DMS53 treated with DMSO at 0.1 percent for 48 hours (cell line): ENCODE measurements at regions not wholly inside any gene's neighbourhood (a gene's known extent, or its start where the extent isn't known, plus 50 kb on each side); places are given as distances from the start of the nearest gene placed in this dataset.

Experiments used
- DNase-seq: peaks from one replicate; lab custom pipeline; 2025; ENCODE audit not compliant: unreplicated experiment; lab: John Stamatoyannopoulos, UW

DNA sequence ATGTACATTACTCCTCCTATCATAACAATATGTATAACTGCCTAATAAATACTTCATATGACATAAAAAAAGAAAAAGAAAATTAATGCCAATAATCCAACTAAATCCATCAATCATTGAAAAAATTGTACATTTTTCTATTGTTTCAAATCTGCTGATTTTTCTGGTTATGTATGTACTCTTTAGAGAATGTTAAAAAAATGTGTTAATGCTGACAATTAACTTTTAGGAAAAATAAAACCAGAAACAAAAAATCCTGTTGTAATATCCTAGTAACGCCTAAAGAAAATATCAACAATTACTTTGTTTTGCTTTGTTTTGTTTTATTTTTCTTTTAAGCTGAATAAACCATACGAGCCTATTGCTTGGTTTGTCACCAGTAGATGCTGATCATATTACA lies 213.9 kb upstream of the USP25 start:
- no peak for DNase-seq

DNA sequence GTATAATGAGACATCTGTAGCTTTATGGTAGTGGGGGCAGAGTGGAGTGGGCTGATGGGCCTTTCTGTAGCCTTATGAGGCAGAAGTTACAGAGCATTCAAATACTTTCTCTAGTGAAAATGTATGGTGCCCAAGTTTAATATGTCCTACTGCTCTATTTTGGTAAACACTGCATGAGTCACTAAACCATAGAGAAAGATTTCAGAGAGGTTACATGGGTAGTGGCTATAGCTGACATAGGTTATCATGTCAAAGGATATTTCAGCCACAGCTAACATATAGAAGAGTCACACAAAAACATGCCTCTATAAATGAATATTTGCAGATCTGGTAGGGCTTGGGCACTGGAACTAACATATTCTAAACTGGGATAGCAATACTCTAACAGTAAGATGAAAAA lies 212.4 kb upstream of the USP25 start:
- no peak for DNase-seq

DNA sequence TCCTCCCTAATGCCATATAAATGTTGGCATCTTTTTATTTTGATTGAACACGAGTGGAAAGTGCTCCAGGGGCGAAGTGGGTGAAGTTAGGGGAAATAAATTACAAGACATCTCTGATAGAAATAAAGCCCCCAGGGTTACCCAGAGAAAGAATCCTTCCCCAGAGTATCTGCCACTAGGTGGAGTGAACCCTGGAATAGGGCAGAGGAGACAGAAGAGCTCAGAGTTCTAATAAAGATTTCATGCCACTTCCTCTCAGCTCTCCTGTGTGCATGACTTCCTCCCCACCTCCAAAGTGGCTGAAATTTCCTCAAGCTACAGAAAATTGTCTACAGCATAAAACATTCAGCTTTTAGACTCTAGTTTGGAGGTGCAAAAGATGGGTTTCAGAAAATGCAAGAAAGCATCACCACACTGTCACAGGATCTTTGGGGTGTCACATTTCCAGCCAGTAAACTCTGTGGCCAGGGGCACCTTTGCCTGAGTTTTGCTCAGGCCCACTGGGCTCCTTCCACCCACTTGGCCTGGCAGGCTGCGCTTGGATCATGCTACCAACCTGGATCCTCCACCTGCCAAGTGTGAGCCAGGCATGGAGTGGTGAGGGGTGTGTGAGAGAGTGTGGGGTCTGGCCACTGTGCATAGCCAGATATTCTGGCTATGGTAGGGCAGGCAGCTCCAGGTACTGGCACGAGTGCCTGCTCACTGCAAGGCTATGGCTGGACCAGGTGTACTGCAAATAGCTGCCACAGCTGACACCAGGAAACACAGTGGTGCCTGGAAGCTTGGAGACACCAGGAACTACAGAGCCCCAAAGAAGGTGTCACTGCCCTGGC lies 208.8 kb upstream of the USP25 start:
- no peak for DNase-seq

DNA sequence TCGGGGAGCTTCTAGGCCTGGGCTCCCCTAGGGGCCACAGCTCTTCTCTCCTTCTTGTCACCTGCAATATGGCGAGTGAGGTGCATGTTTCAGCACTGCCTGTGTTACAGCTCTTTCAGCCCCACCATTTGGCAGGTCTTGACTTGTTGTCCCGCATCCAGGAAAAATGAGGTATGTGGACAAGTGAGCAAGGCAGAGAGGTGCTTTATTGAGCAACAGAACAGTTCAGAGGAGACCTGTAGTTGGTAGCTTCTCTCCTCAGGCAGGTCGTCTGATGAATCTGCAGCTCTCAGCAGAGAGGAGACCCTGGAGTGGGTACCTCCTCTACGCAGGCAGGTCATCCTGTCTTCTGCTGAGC lies 208.2 kb upstream of the USP25 start:
- no peak for DNase-seq

DNA sequence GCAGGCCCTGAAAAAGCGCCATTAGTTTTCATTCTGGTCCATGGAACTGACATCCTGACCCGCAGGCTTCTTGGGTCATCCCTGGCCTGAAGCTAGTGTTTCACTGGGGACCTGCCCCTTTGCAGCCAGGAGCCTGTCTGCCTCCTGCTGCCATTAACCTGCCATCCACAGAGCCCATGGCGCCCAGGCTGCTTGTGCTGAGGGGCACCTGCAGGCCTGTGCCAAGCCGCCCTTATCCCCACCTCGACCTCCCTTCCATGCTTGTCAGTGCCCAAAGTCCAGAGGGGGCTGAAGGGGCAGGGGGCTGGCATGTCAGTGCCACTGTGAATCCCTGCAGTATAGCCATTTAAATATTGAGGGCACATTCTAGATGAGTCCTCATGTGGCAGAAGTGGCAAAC lies 207.6 kb upstream of the USP25 start:
- no peak for DNase-seq

DNA sequence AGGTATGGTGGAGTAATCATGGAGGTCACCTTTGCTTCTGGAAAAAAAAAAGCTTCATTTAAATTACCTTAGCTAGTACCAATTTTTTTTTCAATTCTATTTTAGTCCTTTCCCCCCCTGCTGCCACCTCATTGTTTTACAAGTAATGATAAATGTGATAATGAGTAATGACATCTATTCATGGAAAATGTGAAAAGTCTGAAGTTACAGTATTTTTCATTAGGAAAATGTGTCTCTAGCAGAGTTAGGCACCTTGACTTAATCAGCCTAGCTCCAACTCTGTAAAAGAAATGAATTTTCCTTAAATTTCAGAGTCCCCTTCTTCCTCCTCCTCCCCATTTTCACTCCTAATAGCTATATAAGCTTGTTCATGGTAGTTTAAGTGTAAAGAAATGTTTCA lies 204.9 kb upstream of the USP25 start:
- DNase-seq: no peak

DNA sequence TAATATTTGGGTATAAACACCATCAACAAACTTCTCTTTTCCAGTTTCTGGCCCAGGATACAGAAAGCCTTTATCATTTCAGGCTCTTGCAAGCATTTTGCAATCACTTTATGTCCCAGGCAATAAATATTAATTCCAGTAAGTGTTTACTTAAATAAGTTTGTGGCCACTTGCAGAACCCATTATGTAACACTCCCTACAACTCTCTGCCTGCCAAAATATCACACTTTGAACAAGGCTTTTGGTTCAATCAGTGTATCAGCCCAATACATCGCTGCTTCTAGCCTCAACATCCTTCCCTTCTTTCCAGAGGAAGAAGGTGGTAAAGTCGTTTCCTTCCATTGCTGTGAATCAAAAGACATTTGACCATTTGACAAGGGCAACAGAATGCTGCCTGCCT lies 203.0 kb upstream of the USP25 start:
- no peak for DNase-seq

DNA sequence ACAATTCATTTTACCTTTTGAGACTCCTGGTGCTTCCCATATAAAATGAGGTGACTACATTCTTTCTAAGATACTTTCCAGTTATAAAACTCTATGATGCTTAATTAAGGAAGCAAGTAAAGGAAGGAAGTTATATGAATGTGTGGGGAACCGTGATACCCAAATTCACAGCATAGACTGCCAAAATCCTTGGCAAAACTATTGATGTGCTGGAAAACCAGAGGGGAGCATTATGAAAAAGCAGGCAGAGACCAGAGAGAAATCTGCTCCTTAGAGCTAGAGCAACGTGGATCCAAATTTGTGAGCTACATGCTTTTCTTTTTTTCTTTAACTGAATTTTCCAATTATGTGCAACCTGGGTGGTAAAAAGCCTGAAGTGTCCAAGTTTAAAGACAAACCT lies 201.4 kb upstream of the USP25 start:
- DNase-seq: no peak

DNA sequence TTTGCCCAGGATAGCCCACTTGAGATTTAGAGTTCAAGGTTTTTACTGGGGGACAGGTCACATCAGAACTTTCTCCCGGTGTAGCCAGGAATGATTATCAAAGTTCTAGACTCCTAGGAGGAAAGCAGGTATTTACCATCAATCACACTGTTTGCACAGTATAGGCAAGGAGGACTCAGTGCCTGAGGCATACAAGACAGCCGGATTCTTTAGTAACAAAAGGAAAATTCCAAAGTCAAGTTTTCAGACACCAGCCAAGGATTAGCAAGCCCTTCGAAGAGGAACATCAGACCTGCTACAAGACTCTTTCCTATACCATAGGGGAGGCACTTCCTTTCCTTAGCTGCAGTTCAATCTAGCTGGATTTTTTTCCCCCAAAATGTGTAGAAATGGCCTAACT lies 197.8 kb upstream of the USP25 start:
- DNase-seq: no peak

DNA sequence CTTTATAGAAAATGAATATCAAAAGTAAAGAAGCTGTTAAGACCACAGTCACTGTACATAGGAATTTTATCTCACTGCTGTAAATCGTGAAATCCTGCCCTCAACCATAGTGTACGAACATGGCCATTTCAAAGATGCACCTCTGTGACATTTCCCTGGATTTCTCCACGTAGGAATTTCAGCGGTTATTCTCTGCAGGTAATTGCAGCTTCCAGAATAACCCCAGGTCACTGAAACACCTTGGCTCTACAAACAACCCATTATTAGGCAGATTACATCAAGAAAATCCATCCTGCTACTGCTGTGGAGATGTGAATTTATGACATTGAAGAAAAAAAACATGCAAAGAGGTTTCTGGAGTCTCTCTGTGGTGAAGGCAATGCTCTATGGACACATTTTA lies 196.2 kb upstream of the USP25 start:
- DNase-seq: no peak

DNA sequence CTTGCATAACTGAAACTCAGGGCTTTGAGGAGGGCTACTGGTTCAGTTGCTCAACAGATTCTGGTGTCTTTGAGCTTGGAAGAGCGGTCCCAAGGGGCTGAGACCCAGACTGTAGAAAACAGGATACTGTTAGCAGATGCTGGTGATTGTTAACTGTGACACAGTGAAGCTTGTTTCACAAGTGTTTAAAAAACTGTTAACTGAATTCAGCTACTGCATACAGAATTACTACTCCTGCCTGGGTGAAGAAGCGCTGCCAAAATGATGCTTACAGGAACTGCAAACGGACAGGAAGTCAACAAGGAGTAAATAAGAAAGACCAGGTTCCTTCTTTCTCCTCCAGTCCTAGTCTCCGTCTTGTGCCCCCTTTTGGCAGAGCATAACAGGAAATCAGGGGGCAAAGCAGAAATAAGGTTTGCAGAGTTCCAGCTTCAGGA lies 195.3 kb upstream of the USP25 start:
- no peak for DNase-seq

DNA sequence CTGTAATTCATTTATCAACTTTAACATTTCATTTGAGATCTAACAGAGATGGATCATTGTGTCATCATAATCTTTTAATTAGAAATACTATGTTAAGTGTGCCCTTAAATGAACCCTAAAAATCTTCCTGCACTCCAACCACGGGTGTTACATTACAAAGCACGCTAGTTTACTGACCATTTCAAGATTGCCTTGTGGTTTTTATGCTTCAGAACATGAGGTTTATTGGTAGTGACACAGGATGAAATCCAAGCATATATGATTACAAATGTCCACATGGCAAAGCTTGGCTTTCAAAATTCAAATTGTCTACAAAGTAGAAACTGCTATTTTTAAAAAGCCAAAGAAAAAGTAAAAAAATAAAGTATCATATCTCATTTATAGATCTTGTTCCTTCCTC lies 190.4 kb upstream of the USP25 start:
- DNase-seq: no peak

DNA sequence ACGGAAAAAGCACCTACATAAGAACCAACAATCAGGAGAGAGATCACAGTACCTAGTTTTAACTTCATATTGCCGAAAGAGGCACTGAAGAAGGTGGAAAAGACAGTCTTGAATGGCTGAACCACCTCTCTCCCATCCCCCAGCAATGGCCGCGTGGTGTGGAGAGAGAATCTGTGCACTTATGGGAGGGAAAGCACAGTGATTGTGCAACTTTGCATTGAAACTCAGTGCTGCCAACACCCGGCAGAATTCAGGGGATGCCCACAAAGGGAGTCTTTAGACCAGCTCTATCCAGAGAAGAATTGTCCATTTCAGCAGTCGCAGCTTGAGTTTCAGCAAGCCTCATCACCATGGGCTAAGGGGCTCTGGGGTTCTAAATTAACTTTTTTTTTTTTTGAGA lies 186.3 kb upstream of the USP25 start:
- no peak for DNase-seq

DNA sequence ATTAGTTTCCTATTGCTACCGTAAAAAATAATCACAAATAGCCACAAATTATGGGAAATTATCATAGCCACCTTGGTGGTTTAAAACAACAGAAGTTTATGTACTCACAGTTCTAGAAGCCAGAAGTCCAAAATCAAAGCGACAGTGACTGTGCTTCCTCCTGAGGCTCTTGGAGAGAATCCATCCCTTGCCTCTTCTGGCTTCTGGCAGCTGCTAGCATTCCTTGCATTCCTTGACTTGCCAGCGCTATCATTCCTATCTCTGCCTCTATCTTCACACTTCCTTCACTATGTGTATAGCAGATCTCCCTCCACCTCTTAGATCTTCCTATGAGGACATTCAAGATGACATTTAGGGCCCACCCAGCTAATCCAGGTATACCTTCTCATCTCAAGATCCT lies 180.1 kb upstream of the USP25 start:
- DNase-seq: no peak

DNA sequence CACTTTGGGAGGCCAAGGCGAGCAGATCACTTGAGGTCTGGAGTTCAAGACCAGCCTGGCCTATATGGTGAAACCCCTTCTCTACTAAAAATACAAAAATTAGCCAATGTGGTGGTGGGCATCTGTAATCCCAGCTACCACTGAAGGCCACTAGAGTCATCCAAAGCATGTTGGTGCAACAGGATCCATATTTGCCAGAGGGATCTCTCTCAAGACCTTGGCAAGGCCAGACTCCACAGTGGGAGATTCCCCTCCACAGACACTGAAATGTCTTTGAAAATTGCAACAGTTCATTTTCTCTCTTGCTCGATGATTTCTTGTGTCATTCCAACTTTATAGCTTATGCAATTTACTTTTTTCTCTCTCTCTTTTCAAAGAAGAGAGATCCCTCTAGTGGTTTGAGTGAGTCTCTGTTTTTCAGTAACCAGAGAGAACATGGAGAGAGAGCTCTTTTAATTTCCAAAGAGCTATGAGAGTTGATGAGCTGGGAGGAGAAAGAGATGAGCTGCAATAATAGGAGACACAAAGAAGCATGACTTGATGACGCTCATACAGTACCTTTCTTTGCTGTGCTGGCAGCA lies 176.8 kb upstream of the USP25 start:
- DNase-seq: no peak

DNA sequence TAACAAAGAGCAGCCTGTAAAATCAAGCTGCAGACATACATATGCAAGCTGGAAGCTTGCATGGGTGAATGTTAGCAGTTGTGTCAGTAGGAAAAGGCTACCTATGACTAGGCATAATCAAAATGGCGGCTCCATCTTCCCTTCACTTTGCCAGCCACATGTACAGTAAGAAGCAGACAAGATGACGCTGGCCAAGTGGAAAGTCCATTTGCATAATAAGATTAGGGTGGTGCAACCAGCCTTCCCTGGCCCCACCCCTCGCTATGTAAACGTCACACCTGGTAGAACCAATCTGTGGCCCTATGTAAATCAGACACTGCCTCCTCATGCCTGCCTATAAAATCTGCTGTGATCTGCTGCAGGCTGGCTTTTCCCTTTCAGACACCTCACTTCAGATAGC lies 171.9 kb upstream of the USP25 start:
- no peak for DNase-seq

DNA sequence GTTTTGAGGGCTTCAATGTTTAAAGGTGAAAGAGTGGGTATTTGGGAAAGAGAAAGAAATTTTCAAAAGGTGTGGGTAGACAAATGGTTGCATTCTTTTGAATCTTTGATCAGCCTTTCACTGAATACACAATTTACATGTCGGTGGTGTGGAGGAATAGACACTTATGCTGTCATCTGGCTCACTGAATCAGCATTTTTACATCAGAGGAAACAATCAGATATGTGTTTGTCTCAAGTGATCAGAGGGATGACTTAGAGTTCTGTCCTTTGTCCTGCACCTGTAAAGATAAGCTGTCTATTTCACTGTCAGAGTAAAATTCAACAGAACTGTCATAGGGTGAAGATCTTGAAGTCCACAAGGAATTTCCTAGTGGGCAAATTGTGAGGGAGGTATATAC lies 170.9 kb upstream of the USP25 start:
- no peak for DNase-seq

DNA sequence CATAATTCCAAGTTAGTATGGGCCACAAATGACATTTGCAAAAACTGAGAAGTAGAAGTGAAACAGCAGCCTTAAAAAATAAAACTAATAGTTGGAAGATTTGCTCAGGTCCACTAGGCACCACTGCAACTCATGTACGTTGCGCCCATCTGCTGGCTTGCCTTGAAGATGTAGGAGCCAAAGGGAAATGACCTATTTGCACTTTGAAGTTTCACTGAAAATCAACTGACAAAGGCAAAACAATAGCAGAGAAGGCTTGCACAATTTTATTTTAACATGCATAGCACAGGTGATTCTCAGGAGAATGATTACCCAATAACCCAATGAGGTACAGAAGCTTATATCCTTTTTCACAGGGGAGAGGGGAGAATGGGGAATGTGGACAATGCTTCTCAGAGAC lies 170.1 kb upstream of the USP25 start:
- no peak for DNase-seq

DNA sequence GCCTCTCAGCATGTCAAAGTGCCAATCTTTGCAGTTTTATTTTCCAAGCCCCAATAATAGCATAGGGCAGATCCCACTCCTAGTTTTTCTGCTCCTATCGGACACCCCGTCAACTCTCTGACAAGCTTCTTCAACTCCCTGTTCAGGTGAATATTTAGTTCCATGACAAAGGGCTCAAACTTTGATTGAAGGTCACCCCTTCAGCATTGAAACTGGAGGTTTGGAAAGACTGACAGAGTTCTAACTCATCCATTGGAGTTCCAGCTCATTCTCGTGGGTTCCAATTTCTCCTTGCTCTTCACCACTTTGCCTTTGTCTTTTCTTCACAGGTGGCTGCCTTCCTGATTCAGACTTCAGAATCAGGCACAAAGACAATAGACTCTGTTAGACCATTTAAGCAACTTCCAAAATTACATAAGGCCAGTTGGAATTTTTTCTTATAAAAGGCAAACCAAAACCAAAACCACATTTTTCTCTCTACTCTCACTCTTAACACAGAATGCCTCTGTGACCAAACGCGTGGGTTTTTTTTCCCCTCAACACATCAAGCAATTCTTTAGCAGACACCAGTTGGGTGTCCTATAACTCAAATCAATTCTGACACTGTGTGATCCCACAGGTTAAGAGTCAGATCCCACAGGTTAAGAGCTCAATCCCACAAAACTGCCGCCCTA lies 169.3 kb upstream of the USP25 start:
- no peak for DNase-seq

DNA sequence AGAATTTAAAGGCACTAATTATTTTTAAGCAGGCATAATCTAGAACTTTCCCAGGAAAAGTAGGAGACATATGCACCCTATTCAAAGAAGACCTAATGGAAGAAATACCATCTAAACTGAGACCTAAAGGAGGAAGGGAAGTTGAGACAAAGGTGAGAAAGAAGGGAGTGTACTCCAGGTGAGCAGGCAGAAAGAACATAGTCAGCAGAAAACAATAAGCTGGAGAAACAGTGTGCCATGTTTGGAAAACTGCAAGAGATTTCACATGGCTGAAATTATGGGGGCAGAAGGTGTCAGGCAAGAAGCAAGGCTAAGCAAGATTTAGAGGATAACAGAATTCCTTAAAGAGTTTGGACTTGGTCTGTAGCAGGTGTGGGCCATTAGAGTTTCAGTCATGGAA lies 167.0 kb upstream of the USP25 start:
- no peak for DNase-seq

DNA sequence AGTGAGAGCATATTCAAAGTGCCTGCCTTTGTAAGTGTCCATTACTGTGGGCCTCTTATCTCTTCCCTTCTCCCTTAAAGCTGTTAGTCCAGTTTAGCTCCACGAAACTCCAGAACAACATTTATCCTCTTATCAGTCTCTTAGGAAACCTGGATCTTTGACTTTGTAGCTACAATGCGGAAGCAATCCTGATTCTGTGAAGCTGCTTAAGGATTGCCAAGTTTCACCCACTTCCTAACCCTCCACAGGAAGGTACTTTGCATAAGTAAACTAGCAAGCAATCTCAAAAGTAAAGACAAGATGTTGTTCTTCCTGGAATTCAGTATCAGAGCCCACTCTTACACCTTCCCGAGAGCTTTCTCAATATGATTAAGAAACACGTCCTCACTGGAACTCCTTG lies 164.9 kb upstream of the USP25 start:
- no peak for DNase-seq

DNA sequence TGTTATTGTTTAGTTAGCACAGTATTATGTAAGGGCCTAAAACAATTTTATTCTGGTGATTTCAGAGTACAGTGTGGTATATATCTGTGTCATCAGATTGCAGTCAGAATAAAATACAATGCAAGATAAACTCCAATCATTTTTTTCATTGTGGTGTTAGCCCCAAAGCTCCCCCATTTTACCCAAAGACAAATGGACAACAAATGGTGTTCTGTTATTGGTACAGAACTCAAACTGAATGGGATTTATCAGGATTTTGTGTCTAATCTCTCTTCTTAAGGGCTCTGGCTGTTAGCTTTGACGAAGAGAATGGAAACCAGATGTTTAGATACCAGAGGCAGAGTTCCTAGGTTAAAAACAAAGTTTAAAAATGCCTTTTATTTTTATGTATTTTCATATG lies 163.1 kb upstream of the USP25 start:
- DNase-seq: no peak

DNA sequence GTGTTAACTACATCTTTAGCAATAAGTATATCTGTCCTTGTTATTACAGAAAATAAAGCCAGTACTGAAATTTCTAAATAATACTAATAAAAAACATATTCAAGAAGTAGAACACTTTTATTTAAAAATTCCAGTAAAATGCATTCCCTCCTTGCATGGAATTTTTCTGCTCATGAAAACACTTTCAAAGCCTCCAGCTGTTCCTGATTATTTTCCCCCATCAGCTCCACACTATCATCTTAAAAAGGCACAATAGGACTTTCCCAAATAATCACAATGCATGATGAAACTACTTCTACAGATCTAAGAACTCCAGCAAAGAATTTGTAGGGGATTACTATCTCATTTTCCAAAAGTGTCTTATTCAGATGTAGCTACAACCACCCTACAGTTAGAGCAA lies 162.6 kb upstream of the USP25 start:
- no peak for DNase-seq
